A549 (cell line): ENCODE measurements at regions not wholly inside any gene's neighbourhood (a gene's known extent, or its start where the extent isn't known, plus 50 kb on each side); places are given as distances from the start of the nearest gene placed in this dataset.

Experiments used
- CTCF ChIP-seq: fragments of >200 bp; sonication (Bioruptor Twin); formaldehyde crosslinking; IDR thresholded peaks from 3 replicates; pipeline ENCODE4 v1.5.1; 2016
- ELK1 ChIP-seq: fragments of 150-350 bp; IDR thresholded peaks from 2 replicates; pipeline ENCODE4 v1.6.1; 2014; ENCODE audit warnings: low read depth, mild to moderate bottlenecking, low read length
- FOSL2 ChIP-seq, 2 experiments: fragments of 450-650 bp in 1 of 2; fragments of >200 bp in 1 of 2; sonication (Bioruptor Twin) in 1 of 2; formaldehyde crosslinking; IDR thresholded peaks; 2 replicates each; pipeline versions ENCODE4 v1.5.0 to v1.6.1; 2016 to 2020; ENCODE audit warnings: mild to moderate bottlenecking in 1 of 2, moderate library complexity in 1 of 2
- JUNB ChIP-seq: fragments of >200 bp; sonication (Bioruptor Twin); formaldehyde crosslinking; IDR thresholded peaks from 2 replicates; pipeline ENCODE4 v1.6.1; 2016
- KDM1A ChIP-seq: fragments of 200-600 bp; sonication (generic); IDR thresholded peaks from 2 replicates; pipeline ENCODE4 v1.6.1; 2016; ENCODE audit warnings: low read depth, mild to moderate bottlenecking
- POLR2A ChIP-seq: IDR thresholded peaks from 2 replicates; pipeline ENCODE4 v1.6.1; 2012; ENCODE audit warnings: mild to moderate bottlenecking, low read length
- RCOR1 ChIP-seq: fragments of 150-350 bp; IDR thresholded peaks from 2 replicates; pipeline ENCODE4 v1.6.1; 2014; ENCODE audit warnings: antibody characterized with exemption, low read length, low read depth

GRCh38 chr16:79954921-79955705 lies 354.6 kb upstream of the MAF start:
- no peak for TF ChIP-seq JUNB
- no peak for TF ChIP-seq ELK1
- no peak for TF ChIP-seq CTCF
- TF ChIP-seq FOSL2 (IDR thresholded peaks at IDR 0.05) = no peak
- no peak for TF ChIP-seq FOSL2 (CRISPR knock-in tag; IDR thresholded peaks at IDR 0.05)
- TF ChIP-seq RCOR1 = no peak
- no peak for TF ChIP-seq KDM1A
- TF ChIP-seq POLR2A = no peak
